DOHH2 (cell line): ENCODE measurements at regions not wholly inside any gene's neighbourhood (a gene's known extent, or its start where the extent isn't known, plus 50 kb on each side); places are given as distances from the start of the nearest gene placed in this dataset.

Experiments
- H3F3A ChIP-seq: fragments of 200-600 bp; sonication (generic), shearing (Covaris generic); 2 replicates; pipeline ENCODE4 v1.6.0; 2016; ENCODE audit warnings: antibody characterized with exemption, mild to moderate bottlenecking; ENCODE audit not compliant: control insufficient read depth, insufficient read depth
- H3K27ac ChIP-seq: fragments of 200-600 bp; sonication (generic); 2 replicates; pipeline ENCODE4 v1.5.1; 2014; ENCODE audit warnings: low read depth, mild to moderate bottlenecking, low read length, moderate library complexity
- H3K27me3 ChIP-seq: fragments of 200-600 bp; sonication (generic); 2 replicates; pipeline ENCODE4 v1.6.1; 2014; ENCODE audit warnings: mild to moderate bottlenecking, low read length, mixed read lengths; ENCODE audit not compliant: control insufficient read depth
- H3K36me3 ChIP-seq: fragments of 200-600 bp; sonication (generic); 2 replicates; pipeline ENCODE4 v1.6.1; 2014; ENCODE audit warnings: mild to moderate bottlenecking, low read length, moderate library complexity, mixed read lengths; ENCODE audit not compliant: control insufficient read depth
- H3K4me1 ChIP-seq: fragments of 200-600 bp; sonication (generic); 2 replicates; pipeline ENCODE4 v1.6.1; 2014; ENCODE audit warnings: mild to moderate bottlenecking, low read length, mixed read lengths; ENCODE audit not compliant: control insufficient read depth
- H3K4me2 ChIP-seq: fragments of 200-600 bp; sonication (generic); 2 replicates; pipeline ENCODE4 v1.6.0; 2014; ENCODE audit warnings: mild to moderate bottlenecking, low read length, moderate library complexity
- H3K4me3 ChIP-seq: fragments of 200-600 bp; sonication (generic); 2 replicates; pipeline ENCODE4 v1.5.1; 2014; ENCODE audit warnings: mild to moderate bottlenecking, low read length, mixed read lengths
- H3K79me2 ChIP-seq: fragments of 200-600 bp; sonication (generic); 2 replicates; pipeline ENCODE4 v1.6.1; 2014; ENCODE audit warnings: mild to moderate bottlenecking, low read length, mixed read lengths; ENCODE audit not compliant: control insufficient read depth
- H3K9me2 ChIP-seq: fragments of 200-600 bp; sonication (generic); replicated peaks from 2 replicates; pipeline ENCODE4 v1.6.1; 2014; ENCODE audit warnings: mild to moderate bottlenecking, low read length, mixed read lengths; ENCODE audit not compliant: control insufficient read depth
- H3K9me3 ChIP-seq: fragments of 200-600 bp; sonication (generic); 2 replicates; pipeline ENCODE4 v1.6.1; 2014; ENCODE audit warnings: antibody characterized with exemption, low read length, mixed read lengths; ENCODE audit not compliant: control insufficient read depth, insufficient read depth
- H4K20me1 ChIP-seq: fragments of 200-600 bp; sonication (generic); 2 replicates; pipeline ENCODE4 v1.6.0; 2014; ENCODE audit warnings: low read depth, mild to moderate bottlenecking, antibody characterized with exemption, low read length, moderate library complexity; ENCODE audit not compliant: control insufficient read depth, insufficient read depth
- CTCF ChIP-seq: fragments of 200-600 bp; sonication (generic); IDR thresholded peaks from one replicate; pipeline ENCODE4 v1.5.1; 2014; ENCODE audit warnings: antibody characterized with exemption, mild to moderate bottlenecking, low read depth, low read length; ENCODE audit not compliant: poor library complexity, severe bottlenecking
- EZH2phosphoT487 ChIP-seq: fragments of 200-600 bp; sonication (generic); IDR thresholded peaks from 2 replicates; pipeline ENCODE4 v1.6.1; 2017; ENCODE audit warnings: borderline replicate concordance, mild to moderate bottlenecking, antibody characterized with exemption, low read length, moderate library complexity, mixed read lengths

GRCh38 chr11:13174090-13174489 lies 103.5 kb upstream of the BMAL1 start:
- TF ChIP-seq EZH2phosphoT487 (no peak), CTCF (no peak)
- Histone ChIP-seq H3K27me3 (no peaks in the 10 kb centered on the region; the same call in 1 of the 2 replicates), H4K20me1 (no peaks in the 10 kb centered on the region), H3K4me3 (no peak overlapping the region), H3K4me1 (no peaks in the 10 kb centered on the region), H3K9me2 (no peaks in the 10 kb centered on the region), H3K9me3 (no peaks in the 10 kb centered on the region), H3K4me2 (no peak overlapping the region), H3K27ac (no peak overlapping the region), H3K79me2 (no peaks in the 10 kb centered on the region), H3K36me3 (no peaks in the 10 kb centered on the region), H3F3A (no peaks in the 10 kb centered on the region)

- Histone ChIP-seq H3K4me3 (no peak overlapping the region), H3K4me2 (peak overlapping the region; percentile 26)
These were observed 94.3 kb upstream of the BMAL1 start for GRCh38 chr11:13183094-13183825.

GRCh38 chr11:13183826-13184196 lies 93.8 kb upstream of the BMAL1 start:
- Histone ChIP-seq H3K4me2 (no peak overlapping the region), H3K36me3 (no peaks in the 10 kb centered on the region), H3K4me1 (no peaks in the 10 kb centered on the region), H3K4me3 (no peak overlapping the region), H3K9me3 (0 out of 2 replicates have a peak, but pooled peaks cover 2% of the 10 kb centered on the region), H4K20me1 (no peaks in the 10 kb centered on the region), H3K79me2 (no peaks in the 10 kb centered on the region), H3K27me3 (no peaks in the 10 kb centered on the region), H3F3A (no peaks in the 10 kb centered on the region), H3K27ac (no peak overlapping the region), H3K9me2 (no peaks in the 10 kb centered on the region)
- no peak for TF ChIP-seq EZH2phosphoT487
- no peak for TF ChIP-seq CTCF

More at GRCh38 chr11:13183094-13183825, 94.3 kb upstream of the BMAL1 start:
- no peaks in the 10 kb centered on the region for H3K27me3 ChIP-seq
- no peaks in the 10 kb centered on the region for H3K79me2 ChIP-seq
- no peak overlapping the region for H3K27ac ChIP-seq
- no peaks in the 10 kb centered on the region for H3K9me2 ChIP-seq
- TF ChIP-seq EZH2phosphoT487 (no peak), CTCF (peak; percentile 29)
- H3K9me3 ChIP-seq: no peaks in the 10 kb centered on the region
- no peaks in the 10 kb centered on the region for H3K36me3 ChIP-seq
- H3K4me1 ChIP-seq: no peaks in the 10 kb centered on the region
- H3F3A ChIP-seq: no peaks in the 10 kb centered on the region
- H4K20me1 ChIP-seq: no peaks in the 10 kb centered on the region
